Glutamatergic neuron (in vitro differentiated cells): ENCODE measurements at regions not wholly inside any gene's neighbourhood (a gene's known extent, or its start where the extent isn't known, plus 50 kb on each side); places are given as distances from the start of the nearest gene placed in this dataset.

ENCODE experiments used
- DNase-seq: peaks from one replicate; pipeline ENCODE4 v3.0.0; 2022
- H3K27ac Mint-ChIP-seq: one replicate; pipeline ENCODE4 v1.8.0; 2020; ENCODE audit warnings: mild to moderate bottlenecking, mixed read lengths, inconsistent platforms; ENCODE audit not compliant: unreplicated experiment
- H3K27me3 Mint-ChIP-seq: one replicate; pipeline ENCODE4 v1.8.0; 2020; ENCODE audit warnings: mild to moderate bottlenecking, moderate library complexity, mixed read lengths, inconsistent platforms; ENCODE audit not compliant: unreplicated experiment
- H3K36me3 Mint-ChIP-seq: one replicate; pipeline ENCODE4 v1.8.0; 2020; ENCODE audit warnings: mild to moderate bottlenecking, mixed read lengths, inconsistent platforms; ENCODE audit not compliant: unreplicated experiment
- H3K4me1 Mint-ChIP-seq: one replicate; pipeline ENCODE4 v1.8.0; 2020; ENCODE audit warnings: mild to moderate bottlenecking, low read depth, mixed read lengths, inconsistent platforms; ENCODE audit not compliant: unreplicated experiment
- H3K4me3 Mint-ChIP-seq: one replicate; pipeline ENCODE4 v1.8.0; 2020; ENCODE audit warnings: mild to moderate bottlenecking, mixed read lengths, inconsistent platforms; ENCODE audit not compliant: unreplicated experiment
- H3K9me3 Mint-ChIP-seq: one replicate; pipeline ENCODE4 v1.8.0; 2020; ENCODE audit warnings: mild to moderate bottlenecking, moderate library complexity, mixed read lengths, inconsistent platforms; ENCODE audit not compliant: unreplicated experiment
- TF ChIP-seq, protein P1 (sequence below): fragments of 200-600 bp; sonication (generic); IDR thresholded peaks from one replicate; pipeline ENCODE4 v1.5.0; 2021; ENCODE audit not compliant: partially characterized antibody, unreplicated experiment

DNA sequence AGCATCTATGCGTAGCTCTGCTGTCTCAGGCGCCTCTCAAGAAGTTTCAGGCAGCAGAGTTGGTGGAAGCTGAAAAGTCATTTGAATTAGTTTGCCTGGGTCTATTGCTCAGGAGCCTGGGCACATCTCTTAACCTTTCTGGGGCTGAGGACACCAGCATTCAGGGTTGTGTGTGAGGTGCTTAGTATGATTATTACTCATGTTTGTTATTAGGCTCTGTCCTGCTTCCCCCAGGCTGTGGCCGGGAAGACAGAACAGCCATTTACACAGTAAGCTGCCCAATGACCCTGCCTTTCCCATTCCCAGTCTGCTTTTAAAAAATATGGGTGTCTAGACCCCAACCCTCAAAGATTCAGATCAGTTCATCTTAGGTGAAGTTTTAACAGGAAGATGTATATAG, 53.9 kb upstream of the CACNA1E start:
- Mint-ChIP-seq H3K4me1 (peaks cover 35% of the 10 kb centered on the region), H3K4me3 (no peak overlapping the region), H3K27me3 (peaks cover 5% of the 10 kb centered on the region), H3K27ac (peak overlapping the region; percentile 8), H3K36me3 (no peaks in the 10 kb centered on the region), H3K9me3 (peaks cover 1% of the 10 kb centered on the region)
- TF ChIP-seq, protein P1, sequence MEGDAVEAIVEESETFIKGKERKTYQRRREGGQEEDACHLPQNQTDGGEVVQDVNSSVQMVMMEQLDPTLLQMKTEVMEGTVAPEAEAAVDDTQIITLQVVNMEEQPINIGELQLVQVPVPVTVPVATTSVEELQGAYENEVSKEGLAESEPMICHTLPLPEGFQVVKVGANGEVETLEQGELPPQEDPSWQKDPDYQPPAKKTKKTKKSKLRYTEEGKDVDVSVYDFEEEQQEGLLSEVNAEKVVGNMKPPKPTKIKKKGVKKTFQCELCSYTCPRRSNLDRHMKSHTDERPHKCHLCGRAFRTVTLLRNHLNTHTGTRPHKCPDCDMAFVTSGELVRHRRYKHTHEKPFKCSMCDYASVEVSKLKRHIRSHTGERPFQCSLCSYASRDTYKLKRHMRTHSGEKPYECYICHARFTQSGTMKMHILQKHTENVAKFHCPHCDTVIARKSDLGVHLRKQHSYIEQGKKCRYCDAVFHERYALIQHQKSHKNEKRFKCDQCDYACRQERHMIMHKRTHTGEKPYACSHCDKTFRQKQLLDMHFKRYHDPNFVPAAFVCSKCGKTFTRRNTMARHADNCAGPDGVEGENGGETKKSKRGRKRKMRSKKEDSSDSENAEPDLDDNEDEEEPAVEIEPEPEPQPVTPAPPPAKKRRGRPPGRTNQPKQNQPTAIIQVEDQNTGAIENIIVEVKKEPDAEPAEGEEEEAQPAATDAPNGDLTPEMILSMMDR: no peak
- DNase-seq: no peak

DNA sequence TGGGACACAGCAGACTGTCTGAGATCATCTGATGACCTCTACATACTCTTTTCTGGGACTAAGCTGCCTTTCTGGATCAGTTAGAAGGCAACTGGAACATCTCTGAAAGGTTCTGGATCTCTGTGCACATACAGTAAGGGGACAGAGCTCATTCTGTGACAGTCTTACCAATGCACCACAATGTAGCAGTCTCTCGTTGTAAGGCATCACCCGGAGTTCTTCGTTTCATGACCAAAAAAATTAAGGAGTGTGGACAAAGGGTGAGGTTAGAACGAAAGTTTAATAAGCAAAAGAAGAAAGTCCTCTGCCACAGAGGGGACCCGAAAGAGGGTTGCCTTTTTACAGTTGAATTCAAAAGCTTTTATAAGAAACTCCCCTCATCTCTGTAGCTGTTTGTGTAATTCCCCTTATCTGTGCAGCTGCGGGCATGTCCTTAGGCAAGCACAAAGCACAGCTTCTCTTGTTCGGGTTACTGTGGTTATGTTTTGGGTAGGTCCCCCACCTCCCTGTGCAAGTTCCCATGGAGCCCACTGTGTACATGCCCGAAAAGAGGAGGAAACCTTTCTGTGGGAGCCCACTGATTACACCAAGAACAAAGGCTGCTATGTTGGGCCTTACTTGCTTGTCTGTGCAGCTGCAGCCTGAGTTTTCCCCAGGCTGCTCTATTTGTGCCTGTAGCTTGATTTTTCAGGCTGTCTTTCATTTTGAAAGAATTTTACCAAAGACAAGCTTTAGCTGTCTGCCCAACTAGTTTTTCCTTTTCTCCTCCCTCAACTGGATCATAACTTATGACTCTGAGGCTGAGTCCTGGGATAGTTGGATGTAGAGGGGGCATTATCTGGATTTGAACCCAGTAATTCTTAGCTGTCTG, 53.1 kb upstream of the CACNA1E start:
- H3K9me3 Mint-ChIP-seq: peaks cover 1% of the 10 kb centered on the region
- TF ChIP-seq, protein P1: no peak

More for the DNA sequence above, 53.1 kb upstream of the CACNA1E start:
- no peaks in the 10 kb centered on the region for H3K36me3 Mint-ChIP-seq
- no peak overlapping the region for H3K4me3 Mint-ChIP-seq
- no peak for DNase-seq
- H3K27ac Mint-ChIP-seq: peak overlapping the region; percentile 8
- peaks cover 38% of the 10 kb centered on the region for H3K4me1 Mint-ChIP-seq
- H3K27me3 Mint-ChIP-seq: peaks cover 5% of the 10 kb centered on the region
